ENCODE measurements at regions not wholly inside any gene's neighbourhood (a gene's known extent, or its start where the extent isn't known, plus 50 kb on each side); places are given as distances from the start of the nearest gene placed in this dataset.

- DNase-seq (ENCODE audit: low read depth, low spot score): no peak
- BruUV-seq (replicated peaks): no TSS peak
- Histone ChIP-seq H3K9ac (ENCODE audit: control insufficient read depth, insufficient read depth, low read length) (no peak overlapping the region), H3K36me3 (ENCODE audit: control insufficient read depth in 2 of 2, insufficient read depth in 2 of 2, low read length in 1 of 2) (no peaks in the 10 kb centered on the region), H2AFZ (ENCODE audit: control insufficient read depth, low read depth, low read length) (no peak overlapping the region), H3K4me1 (ENCODE audit: control insufficient read depth, insufficient read depth, low read length) (peaks cover 8% of the 10 kb centered on the region; the same call in 1 of the 2 replicates), H3K9me3 (replicated peaks; ENCODE audit: control insufficient read depth, insufficient read depth, low read length) (no peaks in the 10 kb centered on the region; the same call in 2 of the 3 replicates), H3K4me3 (no peak overlapping the region), H3K27me3 (replicated peaks in 1 of 2; ENCODE audit: control insufficient read depth in 2 of 2, insufficient read depth in 2 of 2, low read length in 1 of 2) (no peaks in the 10 kb centered on the region), H4K20me1 (ENCODE audit: control insufficient read depth, insufficient read depth) (no peaks in the 10 kb centered on the region), H3K27ac (ENCODE audit: control insufficient read depth, insufficient read depth) (no peak overlapping the region), H3K79me2 (ENCODE audit: control insufficient read depth, insufficient read depth, low read length) (no peaks in the 10 kb centered on the region), H3K4me2 (ENCODE audit: control insufficient read depth, insufficient read depth) (no peak overlapping the region)
- no peak for TF ChIP-seq ELK1 (IDR thresholded peaks at IDR 0.05; ENCODE audit: low read depth, low read length)
- no peak for TF ChIP-seq SIN3A (IDR thresholded peaks at IDR 0.05; ENCODE audit: low read depth, low read length)
- no peak for TF ChIP-seq JUNB (IDR thresholded peaks at IDR 0.05)
- TF ChIP-seq NBN (IDR thresholded peaks at IDR 0.05): no peak
- no peak for TF ChIP-seq SREBF1 (IDR thresholded peaks at IDR 0.05; ENCODE audit: low read length)
- TF ChIP-seq RELB (IDR thresholded peaks at IDR 0.05; ENCODE audit: low read depth): no peak
- no peak for TF ChIP-seq ESRRA (IDR thresholded peaks at IDR 0.05; ENCODE audit: low read length)
- TF ChIP-seq, protein P1, sequence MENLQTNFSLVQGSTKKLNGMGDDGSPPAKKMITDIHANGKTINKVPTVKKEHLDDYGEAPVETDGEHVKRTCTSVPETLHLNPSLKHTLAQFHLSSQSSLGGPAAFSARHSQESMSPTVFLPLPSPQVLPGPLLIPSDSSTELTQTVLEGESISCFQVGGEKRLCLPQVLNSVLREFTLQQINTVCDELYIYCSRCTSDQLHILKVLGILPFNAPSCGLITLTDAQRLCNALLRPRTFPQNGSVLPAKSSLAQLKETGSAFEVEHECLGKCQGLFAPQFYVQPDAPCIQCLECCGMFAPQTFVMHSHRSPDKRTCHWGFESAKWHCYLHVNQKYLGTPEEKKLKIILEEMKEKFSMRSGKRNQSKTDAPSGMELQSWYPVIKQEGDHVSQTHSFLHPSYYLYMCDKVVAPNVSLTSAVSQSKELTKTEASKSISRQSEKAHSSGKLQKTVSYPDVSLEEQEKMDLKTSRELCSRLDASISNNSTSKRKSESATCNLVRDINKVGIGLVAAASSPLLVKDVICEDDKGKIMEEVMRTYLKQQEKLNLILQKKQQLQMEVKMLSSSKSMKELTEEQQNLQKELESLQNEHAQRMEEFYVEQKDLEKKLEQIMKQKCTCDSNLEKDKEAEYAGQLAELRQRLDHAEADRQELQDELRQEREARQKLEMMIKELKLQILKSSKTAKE (IDR thresholded peaks at IDR 0.05; ENCODE audit: low read depth, poor library complexity, severe bottlenecking): no peak
- TF ChIP-seq POLR2AphosphoS2 (IDR thresholded peaks at IDR 0.05; ENCODE audit: low read depth, low read length): no peak
- no peak for TF ChIP-seq BMI1 (IDR thresholded peaks at IDR 0.05; ENCODE audit: borderline replicate concordance)
- TF ChIP-seq MTA2 (IDR thresholded peaks at IDR 0.05; ENCODE audit: low read depth): no peak
- ChIA-PET RAD21 (ENCODE audit: unreplicated experiment) (no interaction called here), SMC1A (ENCODE audit: uncharacterized antibody, unreplicated experiment) (no interaction called here), POLR2A (no interaction called here), CTCF (interaction anchor here (1.2 to 4.3 kb wide), 2 partner anchors 11 to 14 kb away, joined by 3 to 39 read pairs; no protein-coding TSS in a partner anchor)
- no peak for FAIRE-seq
- no peak for ATAC-seq
- intact Hi-C loops (cut with micrococcal nuclease; ENCODE audit: unreplicated experiment) (no loop called here), in situ Hi-C loops (cut with MboI) (no loop called here)
- WGBS (ENCODE audit: insufficient coverage, insufficient replicate concordance, low lambda C conversion rate, missing lambda C conversion rate): 51% methylated on average over 4 of the region's 4 CpGs
Measured at GRCh38 chr13:39954476-39954875, 299.0 kb downstream of the COG6 start.
